Prostate gland (tissue), 2 donors: ENCODE measurements at regions not wholly inside any gene's neighbourhood (a gene's known extent, or its start where the extent isn't known, plus 50 kb on each side); places are given as distances from the start of the nearest gene placed in this dataset.

Experiments
- DNase-seq: peaks from one replicate; pipeline ENCODE4 v3.0.0-alpha.2; 2019; ENCODE audit warnings: low spot score
- H3K27ac ChIP-seq, 2 donors: fragments of 200-600 bp; sonication (generic); 2 replicates each; pipeline ENCODE4 v1.5.1; 2017 to 2019
- H3K27me3 ChIP-seq: fragments of 200-600 bp; sonication (generic); replicated peaks from 2 replicates; pipeline ENCODE4 v1.5.1; 2019; ENCODE audit not compliant: insufficient read depth
- H3K36me3 ChIP-seq, 2 donors: fragments of 200-600 bp; sonication (generic); 1 replicate in 1 of 2; 2 replicates in 1 of 2; pipeline versions ENCODE4 v1.5.1 to v1.8.1; 2017 to 2019
- H3K4me1 ChIP-seq: fragments of 200-600 bp; sonication (generic); replicated peaks from 2 replicates; pipeline ENCODE4 v1.5.1; 2019
- H3K4me3 ChIP-seq, 2 donors: fragments of 200-600 bp; sonication (generic); 2 replicates each; pipeline ENCODE4 v1.5.1; 2017 to 2019
- H3K9me3 ChIP-seq: fragments of 200-600 bp; sonication (generic); 2 replicates; pipeline ENCODE4 v1.5.1; 2017
- POLR2A ChIP-seq: fragments of 450-650 bp; IDR thresholded peaks from one replicate; pipeline ENCODE4 v1.6.1; 2016; ENCODE audit warnings: antibody characterized with exemption, mild to moderate bottlenecking
- POLR2AphosphoS5 ChIP-seq: sonication (generic); formaldehyde crosslinking; IDR thresholded peaks from one replicate; pipeline ENCODE4 v1.6.1; 2017; ENCODE audit warnings: antibody characterized with exemption
- WGBS: methylation state at CpG from one replicate; pipeline ENCODE4 v1.1.5; 2018; 5-methylcytosine and 5-hydroxymethylcytosine counted together
- intact Hi-C: fragments of 100-400 bp; cut with DNase I; formaldehyde crosslinking; loops from one replicate; pipeline ENCODE4 v1.14.2; 2022
- TF ChIP-seq, protein P1 (sequence below), 4 experiments: fragments of 200-600 bp in 2 of 4; fragments of 450-650 bp in 2 of 4; sonication (generic) in 2 of 4; IDR thresholded peaks; 1 replicate in 3 of 4; 2 replicates in 1 of 4; pipeline ENCODE4 v1.5.1; 2016 to 2019; ENCODE audit warnings: antibody characterized with exemption in 4 of 4, mild to moderate bottlenecking in 2 of 4, moderate library complexity in 2 of 4

DNA sequence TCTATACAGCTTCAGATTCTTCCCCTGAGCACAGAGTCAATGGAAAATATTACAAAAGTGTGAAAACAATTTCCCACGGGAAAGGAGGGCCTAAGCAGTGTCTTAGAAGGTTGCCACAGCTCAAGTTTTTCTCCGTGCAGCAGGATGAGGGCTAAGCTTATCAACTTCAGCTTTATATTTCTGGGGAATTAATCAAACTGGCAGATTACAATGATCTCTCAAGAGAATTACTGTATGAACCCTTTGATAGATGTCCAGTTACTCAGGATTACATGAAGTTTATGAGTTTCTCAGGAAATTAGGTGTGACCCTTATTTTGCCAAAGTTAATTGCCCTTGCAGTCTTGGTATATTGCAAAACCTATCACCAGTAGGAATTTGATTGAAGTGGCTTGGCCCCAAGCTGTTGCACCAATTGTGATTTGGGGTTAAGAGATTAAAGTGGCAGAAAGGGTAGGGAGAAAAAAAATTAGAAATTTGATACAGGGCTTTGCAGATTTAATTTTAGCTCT is 298.4 kb downstream of the MAP2K6 start:
- TF ChIP-seq POLR2A (no peak), POLR2AphosphoS5 (no peak)
- TF ChIP-seq, protein P1, sequence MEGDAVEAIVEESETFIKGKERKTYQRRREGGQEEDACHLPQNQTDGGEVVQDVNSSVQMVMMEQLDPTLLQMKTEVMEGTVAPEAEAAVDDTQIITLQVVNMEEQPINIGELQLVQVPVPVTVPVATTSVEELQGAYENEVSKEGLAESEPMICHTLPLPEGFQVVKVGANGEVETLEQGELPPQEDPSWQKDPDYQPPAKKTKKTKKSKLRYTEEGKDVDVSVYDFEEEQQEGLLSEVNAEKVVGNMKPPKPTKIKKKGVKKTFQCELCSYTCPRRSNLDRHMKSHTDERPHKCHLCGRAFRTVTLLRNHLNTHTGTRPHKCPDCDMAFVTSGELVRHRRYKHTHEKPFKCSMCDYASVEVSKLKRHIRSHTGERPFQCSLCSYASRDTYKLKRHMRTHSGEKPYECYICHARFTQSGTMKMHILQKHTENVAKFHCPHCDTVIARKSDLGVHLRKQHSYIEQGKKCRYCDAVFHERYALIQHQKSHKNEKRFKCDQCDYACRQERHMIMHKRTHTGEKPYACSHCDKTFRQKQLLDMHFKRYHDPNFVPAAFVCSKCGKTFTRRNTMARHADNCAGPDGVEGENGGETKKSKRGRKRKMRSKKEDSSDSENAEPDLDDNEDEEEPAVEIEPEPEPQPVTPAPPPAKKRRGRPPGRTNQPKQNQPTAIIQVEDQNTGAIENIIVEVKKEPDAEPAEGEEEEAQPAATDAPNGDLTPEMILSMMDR (IDR thresholded peaks at IDR 0.05), result no peak
- 48% methylated on average over 2 of the region's 2 CpGs for WGBS
- Histone ChIP-seq H3K36me3 (no peaks in the 10 kb centered on the region), H3K27ac (no peak overlapping the region), H3K4me3 (no peak overlapping the region), H3K9me3 (no peaks in the 10 kb centered on the region), H3K27me3 (no peaks in the 10 kb centered on the region), H3K4me1 (no peaks in the 10 kb centered on the region)
- intact Hi-C loops, result no loop called here
- no peak for DNase-seq

DNA sequence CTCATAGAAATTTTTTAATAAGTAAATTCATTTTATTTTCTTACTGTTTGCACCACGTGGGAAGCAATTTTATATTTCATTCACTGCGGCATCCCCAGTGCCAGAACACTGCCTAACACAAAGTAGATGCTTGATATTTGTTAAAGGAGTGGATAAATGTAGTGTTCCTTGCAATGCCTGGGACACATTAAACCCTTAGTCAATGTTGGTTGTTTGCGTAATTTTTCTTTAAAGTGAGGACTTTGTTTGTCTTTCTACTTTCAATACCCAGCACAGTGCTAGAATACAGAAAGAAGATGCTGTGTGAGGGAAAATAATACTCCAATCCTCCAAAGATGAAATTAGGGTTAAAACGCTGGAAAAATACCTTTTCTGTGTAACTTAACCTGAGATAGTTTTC is 299.3 kb downstream of the MAP2K6 start:
- Histone ChIP-seq H3K4me1 (no peaks in the 10 kb centered on the region), H3K4me3 (no peak overlapping the region), H3K36me3 (no peaks in the 10 kb centered on the region), H3K27me3 (no peaks in the 10 kb centered on the region), H3K27ac (no peak overlapping the region), H3K9me3 (no peaks in the 10 kb centered on the region)
- WGBS, result 66% methylated on average over 4 of the region's 4 CpGs
- no peak for DNase-seq
- intact Hi-C loops, result no loop called here
- peak; percentile 34 for TF ChIP-seq POLR2AphosphoS5
- TF ChIP-seq, protein P1 (IDR thresholded peaks at IDR 0.05), result no peak

DNA sequence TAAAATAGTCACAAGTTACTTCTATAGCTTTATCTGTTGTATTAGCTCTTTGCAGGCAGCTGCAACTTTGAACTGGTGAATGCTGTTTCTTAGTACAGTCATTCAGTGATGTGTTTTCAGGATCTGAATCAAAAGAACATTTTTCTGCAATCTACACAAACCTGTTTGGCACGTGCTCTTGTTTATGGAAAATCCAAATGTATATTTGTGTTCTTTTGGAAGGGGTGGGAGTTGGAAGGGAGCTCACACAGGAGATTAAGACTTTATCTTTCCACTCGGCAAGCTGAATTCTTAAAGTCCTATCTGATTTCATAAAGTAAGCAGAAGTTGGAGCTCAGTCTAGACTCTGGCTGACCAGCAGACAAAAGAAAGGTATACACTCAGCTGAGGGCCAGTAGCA is 300.2 kb downstream of the MAP2K6 start:
- H3K4me1 ChIP-seq, result no peaks in the 10 kb centered on the region
- no peak overlapping the region for H3K27ac ChIP-seq
- H3K9me3 ChIP-seq, result no peaks in the 10 kb centered on the region
- no peak overlapping the region for H3K4me3 ChIP-seq
- DNase-seq, result no peak
- no peaks in the 10 kb centered on the region for H3K36me3 ChIP-seq
- TF ChIP-seq POLR2A (no peak), POLR2AphosphoS5 (no peak)
- TF ChIP-seq, protein P1 (IDR thresholded peaks at IDR 0.05), result no peak
- H3K27me3 ChIP-seq, result no peaks in the 10 kb centered on the region
- WGBS, result 25% methylated on average over 2 of the region's 2 CpGs
- intact Hi-C loops, result no loop called here

DNA sequence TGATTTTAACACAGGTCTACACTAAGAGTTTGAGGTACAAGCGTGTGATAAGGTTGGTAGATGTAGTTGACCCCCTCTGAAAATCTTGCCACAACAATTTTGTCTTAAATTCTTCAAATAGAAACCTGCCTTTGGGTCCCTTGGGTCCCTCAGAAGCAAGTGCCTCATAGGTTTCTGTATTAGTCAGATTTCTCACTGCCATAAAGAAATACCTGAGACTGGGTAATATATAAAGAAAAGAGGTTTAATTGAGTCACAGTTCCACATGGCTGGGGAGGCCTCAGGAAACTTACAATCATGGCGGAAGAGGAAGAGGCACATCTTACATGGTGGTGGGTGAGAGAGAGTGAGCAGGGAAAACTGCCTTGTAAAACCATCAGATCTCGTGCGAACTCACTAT is 301.2 kb downstream of the MAP2K6 start:
- Histone ChIP-seq H3K4me1 (no peaks in the 10 kb centered on the region), H3K9me3 (no peaks in the 10 kb centered on the region), H3K27me3 (no peaks in the 10 kb centered on the region), H3K36me3 (no peaks in the 10 kb centered on the region), H3K27ac (no peak overlapping the region), H3K4me3 (no peak overlapping the region)
- no peak for DNase-seq
- TF ChIP-seq, protein P1 (IDR thresholded peaks at IDR 0.05), result no peak
- TF ChIP-seq POLR2AphosphoS5 (no peak), POLR2A (no peak)
- 98% methylated on average over 4 of the region's 4 CpGs for WGBS
- intact Hi-C loops, result no loop called here

DNA sequence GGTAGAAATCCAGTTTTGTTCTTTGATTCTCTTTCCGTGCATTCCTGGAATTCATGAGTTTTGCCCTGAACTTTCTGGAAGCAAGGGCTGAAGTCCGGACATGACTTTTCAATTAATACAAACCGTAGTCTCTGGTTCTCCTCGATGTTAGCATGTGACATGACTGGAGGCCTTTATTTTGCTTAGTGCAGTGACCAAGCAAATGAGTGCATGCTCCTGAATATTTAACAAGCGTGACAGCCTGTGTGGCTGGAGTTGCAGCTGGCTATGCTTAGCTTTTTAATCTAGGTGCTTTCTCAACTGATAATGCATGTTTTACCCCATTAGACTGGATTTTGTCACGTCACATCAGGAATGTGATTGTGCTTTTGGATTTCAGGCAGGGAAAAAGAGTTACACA is 302.1 kb downstream of the MAP2K6 start:
- DNase-seq, result no peak
- no peaks in the 10 kb centered on the region for H3K9me3 ChIP-seq
- H3K27me3 ChIP-seq, result no peaks in the 10 kb centered on the region
- no peak overlapping the region for H3K27ac ChIP-seq
- intact Hi-C loops, result no loop called here
- no peaks in the 10 kb centered on the region for H3K4me1 ChIP-seq
- 43% methylated on average over 6 of the region's 6 CpGs for WGBS
- H3K4me3 ChIP-seq, result no peak overlapping the region
- TF ChIP-seq POLR2A, result no peak
- no peak for TF ChIP-seq POLR2AphosphoS5
- TF ChIP-seq, protein P1 (IDR thresholded peaks at IDR 0.05), result no peak
- no peaks in the 10 kb centered on the region for H3K36me3 ChIP-seq
